Activated T-cell treated with anti-CD3 and anti-CD28 coated beads, Interleukin-2, amount 50 U/mL, for 24 hours (primary cell): ENCODE measurements at regions not wholly inside any gene's neighbourhood (a gene's known extent, or its start where the extent isn't known, plus 50 kb on each side); places are given as distances from the start of the nearest gene placed in this dataset.

Experiments
- DNase-seq: peaks from one replicate; pipeline ENCODE4 v3.0.0-alpha.2; 2020
- H3K27ac Mint-ChIP-seq: 2 replicates; pipeline ENCODE4 v1.8.0; 2020; ENCODE audit warnings: mild to moderate bottlenecking, mixed read lengths
- H3K27me3 Mint-ChIP-seq: 2 replicates; pipeline ENCODE4 v1.8.0; 2020; ENCODE audit warnings: mixed read lengths
- H3K36me3 Mint-ChIP-seq: 2 replicates; pipeline ENCODE4 v1.8.0; 2020; ENCODE audit warnings: low read depth, mixed read lengths
- H3K4me1 Mint-ChIP-seq: 2 replicates; pipeline ENCODE4 v1.8.0; 2020; ENCODE audit warnings: low read depth, mixed read lengths
- H3K4me3 Mint-ChIP-seq: 2 replicates; pipeline ENCODE4 v1.8.0; 2020; ENCODE audit warnings: mild to moderate bottlenecking, moderate library complexity, mixed read lengths
- H3K9me3 Mint-ChIP-seq: 2 replicates; pipeline ENCODE4 v1.8.0; 2020; ENCODE audit warnings: mixed read lengths

- Mint-ChIP-seq H3K4me3 (no peak overlapping the region), H3K27ac (no peak overlapping the region), H3K36me3 (no peaks in the 10 kb centered on the region), H3K4me1 (peaks cover 22% of the 10 kb centered on the region), H3K27me3 (no peaks in the 10 kb centered on the region), H3K9me3 (peaks cover 5% of the 10 kb centered on the region)
- DNase-seq = no peak
Observed at GRCh38 chr7:115136796-115137443, 215.0 kb downstream of the MDFIC start.

- Mint-ChIP-seq H3K27ac (no peak overlapping the region), H3K4me3 (no peak overlapping the region), H3K9me3 (peaks cover 5% of the 10 kb centered on the region), H3K27me3 (no peaks in the 10 kb centered on the region), H3K4me1 (peaks cover 22% of the 10 kb centered on the region), H3K36me3 (no peaks in the 10 kb centered on the region)
- no peak for DNase-seq
Observed at GRCh38 chr7:115135769-115136410, 214.0 kb downstream of the MDFIC start.

- peaks cover 5% of the 10 kb centered on the region for H3K9me3 Mint-ChIP-seq
- peaks cover 22% of the 10 kb centered on the region for H3K4me1 Mint-ChIP-seq
- no peaks in the 10 kb centered on the region for H3K27me3 Mint-ChIP-seq
- H3K4me3 Mint-ChIP-seq = no peak overlapping the region
- no peak for DNase-seq
- no peak overlapping the region for H3K27ac Mint-ChIP-seq
- no peaks in the 10 kb centered on the region for H3K36me3 Mint-ChIP-seq
Observed at GRCh38 chr7:115135146-115135545, 213.3 kb downstream of the MDFIC start.

- no peaks in the 10 kb centered on the region for H3K27me3 Mint-ChIP-seq
- no peak for DNase-seq
- H3K4me1 Mint-ChIP-seq = peaks cover 22% of the 10 kb centered on the region
- H3K4me3 Mint-ChIP-seq = no peak overlapping the region
- H3K27ac Mint-ChIP-seq = no peak overlapping the region
- peaks cover 5% of the 10 kb centered on the region for H3K9me3 Mint-ChIP-seq
- H3K36me3 Mint-ChIP-seq = no peaks in the 10 kb centered on the region
Observed at GRCh38 chr7:115133248-115133647, 211.4 kb downstream of the MDFIC start.

- peaks cover 20% of the 10 kb centered on the region for H3K4me1 Mint-ChIP-seq
- H3K27me3 Mint-ChIP-seq = no peaks in the 10 kb centered on the region
- peaks cover 5% of the 10 kb centered on the region for H3K9me3 Mint-ChIP-seq
- no peak overlapping the region for H3K4me3 Mint-ChIP-seq
- H3K27ac Mint-ChIP-seq = no peak overlapping the region
- DNase-seq = no peak
- no peaks in the 10 kb centered on the region for H3K36me3 Mint-ChIP-seq
Observed at GRCh38 chr7:115132096-115132495, 210.2 kb downstream of the MDFIC start.

GRCh38 chr7:115128154-115128553 lies 206.3 kb downstream of the MDFIC start:
- peaks cover under 1% of the 10 kb centered on the region for H3K4me1 Mint-ChIP-seq
- H3K36me3 Mint-ChIP-seq = no peaks in the 10 kb centered on the region
- DNase-seq = no peak
- H3K9me3 Mint-ChIP-seq = peaks cover 2% of the 10 kb centered on the region
- no peak overlapping the region for H3K4me3 Mint-ChIP-seq
- H3K27me3 Mint-ChIP-seq = no peaks in the 10 kb centered on the region
- no peak overlapping the region for H3K27ac Mint-ChIP-seq

GRCh38 chr7:115127399-115128021 lies 205.6 kb downstream of the MDFIC start:
- no peaks in the 10 kb centered on the region for H3K27me3 Mint-ChIP-seq
- no peak overlapping the region for H3K27ac Mint-ChIP-seq
- DNase-seq = no peak
- H3K36me3 Mint-ChIP-seq = no peaks in the 10 kb centered on the region
- no peak overlapping the region for H3K4me3 Mint-ChIP-seq
- no peaks in the 10 kb centered on the region for H3K9me3 Mint-ChIP-seq
- H3K4me1 Mint-ChIP-seq = peaks cover 6% of the 10 kb centered on the region

GRCh38 chr7:115125750-115126149 lies 203.9 kb downstream of the MDFIC start:
- Mint-ChIP-seq H3K4me1 (peaks cover 11% of the 10 kb centered on the region), H3K27me3 (no peaks in the 10 kb centered on the region), H3K4me3 (no peak overlapping the region), H3K27ac (no peak overlapping the region), H3K36me3 (no peaks in the 10 kb centered on the region), H3K9me3 (no peaks in the 10 kb centered on the region)
- no peak for DNase-seq

GRCh38 chr7:115125312-115125711 lies 203.4 kb downstream of the MDFIC start:
- DNase-seq = no peak
- Mint-ChIP-seq H3K9me3 (no peaks in the 10 kb centered on the region), H3K27me3 (no peaks in the 10 kb centered on the region), H3K36me3 (no peaks in the 10 kb centered on the region), H3K4me1 (peaks cover 11% of the 10 kb centered on the region), H3K27ac (no peak overlapping the region), H3K4me3 (no peak overlapping the region)

GRCh38 chr7:115124409-115124939 lies 202.6 kb downstream of the MDFIC start:
- H3K36me3 Mint-ChIP-seq = no peaks in the 10 kb centered on the region
- H3K9me3 Mint-ChIP-seq = no peaks in the 10 kb centered on the region
- H3K27me3 Mint-ChIP-seq = no peaks in the 10 kb centered on the region
- H3K4me1 Mint-ChIP-seq = peaks cover 11% of the 10 kb centered on the region
- no peak overlapping the region for H3K27ac Mint-ChIP-seq
- H3K4me3 Mint-ChIP-seq = no peak overlapping the region
- DNase-seq = no peak

GRCh38 chr7:115123441-115123840 lies 201.5 kb downstream of the MDFIC start:
- no peak for DNase-seq
- Mint-ChIP-seq H3K9me3 (no peaks in the 10 kb centered on the region), H3K27ac (no peak overlapping the region), H3K4me1 (peaks cover 11% of the 10 kb centered on the region), H3K27me3 (no peaks in the 10 kb centered on the region), H3K36me3 (no peaks in the 10 kb centered on the region), H3K4me3 (no peak overlapping the region)

- DNase-seq = no peak
- peaks cover 11% of the 10 kb centered on the region for H3K4me1 Mint-ChIP-seq
- no peak overlapping the region for H3K4me3 Mint-ChIP-seq
- no peak overlapping the region for H3K27ac Mint-ChIP-seq
- no peaks in the 10 kb centered on the region for H3K9me3 Mint-ChIP-seq
- no peaks in the 10 kb centered on the region for H3K27me3 Mint-ChIP-seq
- no peaks in the 10 kb centered on the region for H3K36me3 Mint-ChIP-seq
Observed at GRCh38 chr7:115122388-115122787, 200.5 kb downstream of the MDFIC start.

GRCh38 chr7:115117748-115118147 lies 195.9 kb downstream of the MDFIC start:
- Mint-ChIP-seq H3K36me3 (no peaks in the 10 kb centered on the region), H3K9me3 (no peaks in the 10 kb centered on the region), H3K27ac (no peak overlapping the region), H3K4me1 (peaks cover 7% of the 10 kb centered on the region), H3K4me3 (no peak overlapping the region), H3K27me3 (no peaks in the 10 kb centered on the region)
- no peak for DNase-seq

- Mint-ChIP-seq H3K27me3 (no peaks in the 10 kb centered on the region), H3K36me3 (no peaks in the 10 kb centered on the region), H3K9me3 (no peaks in the 10 kb centered on the region), H3K27ac (no peak overlapping the region), H3K4me3 (no peak overlapping the region), H3K4me1 (peaks cover under 1% of the 10 kb centered on the region)
- no peak for DNase-seq
Observed at GRCh38 chr7:115116773-115117715, 195.2 kb downstream of the MDFIC start.
